ENCODE measurements at regions not wholly inside any gene's neighbourhood (a gene's known extent, or its start where the extent isn't known, plus 50 kb on each side); places are given as distances from the start of the nearest gene placed in this dataset.
"Not testable (repeated sequence)": the region's sequence is repeated elsewhere in the genome, so short reads cannot be mapped to it uniquely, and the experiment has no call there.

DNA sequence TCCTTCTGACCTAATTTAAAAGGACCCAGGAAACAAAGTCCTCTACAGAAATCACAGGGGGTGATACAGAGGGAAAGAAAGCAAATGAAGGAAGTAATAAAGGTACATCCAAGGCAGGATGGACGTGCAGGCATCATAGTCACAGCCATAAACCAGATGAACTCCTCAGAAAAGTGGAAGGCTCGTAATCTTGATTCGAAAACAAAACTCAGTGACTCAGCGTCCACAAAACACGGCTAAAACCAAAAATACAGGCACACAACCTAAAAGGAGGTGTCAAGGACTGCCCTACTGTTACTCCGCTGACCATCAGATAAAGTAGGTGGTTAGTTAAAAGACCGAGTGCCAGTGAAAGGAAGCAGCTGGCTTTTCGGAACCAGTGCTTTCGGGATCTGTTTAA, 81.5 kb downstream of the TRIM69 start:
- not testable (repeated sequence) for DNase-seq (ENCODE audit: low read depth, low spot score)

DNA sequence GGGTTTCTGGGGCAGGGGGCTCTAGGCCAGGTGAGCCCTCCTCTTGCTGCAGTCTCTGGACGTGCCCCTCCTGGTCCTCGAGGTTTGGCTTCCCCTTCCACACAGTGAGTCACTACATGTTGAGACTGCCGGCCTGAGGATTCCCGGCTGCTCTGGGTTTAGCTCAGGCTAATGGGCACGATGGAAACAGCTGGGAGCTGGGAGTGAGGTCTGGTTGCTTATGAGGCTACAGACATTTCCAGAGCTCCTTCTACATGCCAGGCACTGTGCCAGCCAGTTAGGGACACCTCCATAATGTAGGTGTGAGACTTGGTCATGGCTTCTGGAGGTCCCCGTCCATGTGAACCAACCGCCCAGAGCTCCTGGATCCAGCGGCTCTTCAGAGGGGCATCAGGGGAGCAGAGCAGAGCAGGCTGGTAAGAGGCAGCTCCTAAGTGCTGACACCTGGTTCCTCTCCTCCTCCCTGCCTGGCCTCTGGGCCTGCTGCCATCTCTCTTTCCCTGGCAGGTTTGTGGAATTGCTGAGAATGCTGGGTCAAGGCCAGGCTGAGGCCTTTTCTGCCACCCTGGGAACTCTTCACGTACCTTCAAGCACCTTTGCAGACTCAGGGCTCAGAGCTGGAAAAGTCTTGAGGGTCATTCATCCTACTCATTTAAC, 83.1 kb downstream of the TRIM69 start:
- DNase-seq (ENCODE audit: low read depth, low spot score), result not testable (repeated sequence)

DNA sequence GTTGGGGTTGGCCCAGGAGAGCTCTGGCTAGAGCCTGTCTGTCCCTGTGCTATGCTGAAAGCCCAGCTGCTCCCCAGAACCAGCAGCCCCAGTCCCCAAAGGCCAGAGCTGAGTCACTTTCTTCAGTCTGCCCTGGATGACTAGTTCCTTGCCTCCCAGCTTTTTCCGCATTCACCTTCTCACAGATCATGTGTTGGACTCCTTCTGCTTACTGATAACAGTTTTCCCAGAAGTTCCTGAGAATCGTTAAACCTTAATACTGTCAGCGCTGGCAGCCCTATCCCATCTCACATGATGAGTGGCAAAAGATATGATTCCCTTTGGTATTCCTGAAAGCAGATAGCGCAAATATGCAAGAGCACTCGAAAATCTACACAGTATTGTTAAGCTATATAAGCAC, 84.2 kb downstream of the TRIM69 start:
- DNase-seq (ENCODE audit: low read depth, low spot score), result not testable (repeated sequence)

DNA sequence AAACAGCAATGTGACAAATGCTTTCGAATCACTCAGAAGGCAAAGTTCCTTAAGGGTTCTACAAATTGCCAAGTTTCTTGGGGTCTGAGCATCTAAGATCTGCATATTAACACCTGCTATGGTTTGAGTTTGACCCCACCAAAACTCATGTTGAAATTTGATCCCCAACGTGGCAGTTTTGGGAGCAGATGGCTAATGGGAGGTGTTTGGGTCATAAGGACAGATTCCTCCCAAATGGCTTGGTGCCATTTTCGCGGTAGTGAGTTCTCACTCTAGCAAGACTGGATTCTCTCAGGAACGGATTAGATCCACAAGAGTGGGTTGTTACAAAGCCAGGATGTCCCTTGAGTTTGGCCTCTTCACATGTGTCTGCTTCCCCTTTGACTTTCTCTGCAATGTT, 84.6 kb downstream of the TRIM69 start:
- not testable (repeated sequence) for DNase-seq (ENCODE audit: low read depth, low spot score)

GRCh38 chr15:44824277-44825145, 88.2 kb downstream of the TRIM69 start:
- not testable (repeated sequence) for DNase-seq (ENCODE audit: low read depth, low spot score)

DNA sequence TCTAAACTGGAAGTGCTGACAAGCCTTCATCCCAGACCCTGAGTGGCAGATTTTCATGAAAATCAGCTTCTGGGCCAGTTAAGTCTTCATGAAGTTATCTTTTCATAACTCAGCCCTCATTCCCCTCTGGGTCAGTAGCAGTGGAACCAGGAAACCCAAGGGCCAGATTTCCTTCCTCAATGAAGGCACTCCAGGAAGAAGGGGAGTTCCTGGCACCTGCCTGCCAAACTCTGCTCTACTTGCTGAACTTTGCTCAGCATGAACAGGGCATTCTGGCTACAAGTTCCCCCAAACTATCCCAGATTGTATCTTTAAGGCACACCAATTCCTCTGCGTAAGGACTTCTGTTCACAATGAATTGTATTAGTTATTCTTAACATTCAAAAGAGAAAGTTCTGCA, 90.3 kb downstream of the TRIM69 start:
- DNase-seq (ENCODE audit: low read depth, low spot score), result not testable (repeated sequence)

- DNase-seq (ENCODE audit: low read depth, low spot score), result not testable (repeated sequence)
Observed at GRCh38 chr15:44828229-44828914, 92.0 kb downstream of the TRIM69 start.

DNA sequence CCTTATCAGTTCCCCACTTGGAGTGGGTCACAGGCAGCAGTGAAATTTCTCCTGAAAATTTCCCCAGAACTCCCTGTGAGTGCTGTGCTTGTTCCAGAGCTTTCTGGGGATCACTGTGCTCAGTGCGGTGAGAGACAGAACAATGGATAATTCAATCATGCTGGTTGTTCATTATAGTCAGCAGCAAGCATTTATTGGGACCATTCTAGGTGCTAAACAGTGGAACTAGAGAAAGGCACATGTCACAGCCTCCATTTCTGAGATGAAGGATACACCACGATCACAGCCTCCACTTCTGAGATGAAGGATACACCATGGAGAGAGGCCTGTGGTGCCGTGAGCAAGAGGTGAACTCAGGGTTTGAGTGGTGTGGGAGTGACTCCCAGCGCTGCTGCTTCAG, 92.8 kb downstream of the TRIM69 start:
- not testable (repeated sequence) for DNase-seq (ENCODE audit: low read depth, low spot score)

GRCh38 chr15:44830692-44831408, 94.5 kb downstream of the TRIM69 start:
- DNase-seq (ENCODE audit: low read depth, low spot score), result not testable (repeated sequence)

- DNase-seq (ENCODE audit: low read depth, low spot score), result not testable (repeated sequence)
Observed at GRCh38 chr15:44831409-44831741, 95.0 kb downstream of the TRIM69 start.

DNA sequence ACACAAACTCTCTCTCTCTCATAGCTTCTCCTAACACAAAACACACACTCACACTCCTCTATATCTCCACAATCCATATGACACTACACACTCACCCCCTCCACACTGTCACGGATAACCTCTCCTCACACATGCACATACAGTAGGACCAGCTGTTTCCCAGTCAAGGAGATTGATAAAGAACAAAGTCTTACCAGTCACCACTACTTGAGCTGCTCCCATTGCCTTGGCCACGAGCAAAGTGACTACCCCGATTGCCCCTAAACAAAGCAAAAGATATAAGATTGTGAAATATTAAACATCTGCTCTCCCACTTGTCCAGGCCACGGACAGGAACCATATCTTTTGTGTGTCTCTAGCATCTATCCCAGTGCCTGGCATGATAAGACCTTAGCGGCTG, 95.8 kb downstream of the TRIM69 start:
- DNase-seq (ENCODE audit: low read depth, low spot score), result not testable (repeated sequence)

DNA sequence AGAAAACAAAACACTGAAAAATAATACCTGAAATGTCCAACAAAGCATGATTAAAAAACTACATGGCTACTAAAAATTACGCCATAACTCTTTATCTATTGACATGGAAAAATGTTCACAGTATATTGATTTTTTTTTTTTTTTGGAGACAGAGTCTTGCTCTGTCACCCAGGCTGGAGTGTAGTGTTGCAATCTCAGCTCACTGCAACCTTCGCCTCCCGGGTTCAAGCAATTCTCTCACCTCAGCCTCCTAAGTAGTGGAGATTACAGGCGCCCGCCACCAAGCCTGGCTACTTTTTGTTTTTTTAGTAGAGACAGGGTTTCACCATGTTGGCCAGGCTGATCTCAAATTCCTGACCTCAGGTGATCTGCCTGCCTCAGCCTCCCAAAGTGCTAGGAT, 96.8 kb downstream of the TRIM69 start:
- DNase-seq (ENCODE audit: low read depth, low spot score), result not testable (repeated sequence)

DNA sequence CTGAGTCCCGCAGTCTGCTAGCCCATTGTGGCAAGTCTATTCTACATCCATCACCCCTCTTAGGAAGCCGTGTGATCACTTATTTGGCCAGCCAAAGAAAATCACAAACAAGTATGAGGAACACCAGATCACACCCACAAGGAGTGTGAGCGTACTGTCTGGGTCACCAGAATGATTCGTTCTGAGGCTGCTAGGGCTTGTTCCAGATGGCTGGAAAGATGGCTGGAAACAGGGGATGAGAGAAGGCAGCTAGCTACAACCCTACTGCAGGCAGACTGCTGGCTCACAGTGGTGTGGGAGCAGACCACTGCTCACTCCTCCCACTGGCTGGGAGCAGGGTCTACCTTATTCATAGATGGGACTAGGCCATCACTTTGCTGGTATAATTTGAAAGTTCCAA, 97.4 kb downstream of the TRIM69 start:
- DNase-seq (ENCODE audit: low read depth, low spot score), result not testable (repeated sequence)

GRCh38 chr15:44835082-44835481, 98.8 kb downstream of the TRIM69 start:
- DNase-seq (ENCODE audit: low read depth, low spot score), result not testable (repeated sequence)

DNA sequence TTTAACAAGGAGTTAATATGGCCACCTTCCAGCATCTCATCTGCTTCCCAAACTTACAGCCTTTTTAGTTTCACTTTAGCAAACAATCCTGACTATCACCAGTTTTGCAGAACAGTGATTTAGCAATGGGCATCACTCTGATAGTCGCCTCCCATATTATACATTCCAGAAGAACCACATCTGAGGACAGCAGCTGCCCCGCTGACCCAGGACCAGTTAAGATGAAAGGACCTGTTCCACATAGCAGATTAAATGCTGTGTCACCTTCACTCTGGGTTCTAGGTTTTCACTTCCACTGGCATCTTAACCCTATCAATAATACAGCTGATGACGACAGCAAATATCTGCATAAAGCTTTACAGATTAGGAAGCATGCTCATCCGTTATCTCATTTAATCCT, 99.8 kb downstream of the TRIM69 start:
- DNase-seq (ENCODE audit: low read depth, low spot score), result no peak

GRCh38 chr15:44838929-44839328, 102.6 kb downstream of the TRIM69 start:
- DNase-seq (ENCODE audit: low read depth, low spot score), result not testable (repeated sequence)

DNA sequence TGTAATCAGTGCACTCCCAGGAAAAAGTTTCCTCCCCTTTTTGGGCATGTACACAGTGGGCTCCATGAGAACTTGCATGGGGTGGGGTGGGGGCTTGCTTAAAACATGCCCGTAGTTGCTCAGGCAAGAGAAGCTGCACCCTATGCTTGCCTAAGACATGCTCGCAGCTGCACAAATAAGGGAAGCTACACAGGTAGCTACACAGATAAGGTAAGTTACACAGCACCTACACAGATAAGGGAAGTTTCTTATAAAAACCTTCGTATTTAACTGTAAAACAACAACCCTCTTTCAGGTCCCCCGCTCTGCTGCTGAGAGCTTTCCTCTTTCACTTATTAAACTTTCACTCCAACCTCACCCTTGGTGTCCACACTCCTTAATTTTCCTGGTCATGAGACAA, 105.4 kb downstream of the TRIM69 start:
- DNase-seq (ENCODE audit: low read depth, low spot score), result not testable (repeated sequence)

DNA sequence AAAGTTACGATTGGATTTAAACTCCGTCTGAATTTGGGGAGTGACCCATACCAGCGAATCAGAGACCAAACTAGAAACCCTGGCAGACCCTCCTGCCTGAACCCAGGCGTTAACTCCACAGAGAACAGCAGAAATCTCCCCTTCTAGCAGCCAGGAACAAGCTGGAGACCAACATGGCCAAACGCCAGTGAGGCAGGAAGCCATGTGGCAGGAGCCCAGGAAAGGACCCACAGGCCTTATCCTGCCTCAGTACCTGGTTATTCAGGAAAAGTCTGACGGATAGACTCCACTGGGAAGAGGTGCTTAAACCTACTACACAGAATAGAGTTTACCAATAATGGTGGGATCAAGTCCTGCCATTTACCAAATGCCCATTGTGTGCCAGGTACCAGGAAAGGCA, 106.6 kb downstream of the TRIM69 start:
- not testable (repeated sequence) for DNase-seq (ENCODE audit: low read depth, low spot score)

DNA sequence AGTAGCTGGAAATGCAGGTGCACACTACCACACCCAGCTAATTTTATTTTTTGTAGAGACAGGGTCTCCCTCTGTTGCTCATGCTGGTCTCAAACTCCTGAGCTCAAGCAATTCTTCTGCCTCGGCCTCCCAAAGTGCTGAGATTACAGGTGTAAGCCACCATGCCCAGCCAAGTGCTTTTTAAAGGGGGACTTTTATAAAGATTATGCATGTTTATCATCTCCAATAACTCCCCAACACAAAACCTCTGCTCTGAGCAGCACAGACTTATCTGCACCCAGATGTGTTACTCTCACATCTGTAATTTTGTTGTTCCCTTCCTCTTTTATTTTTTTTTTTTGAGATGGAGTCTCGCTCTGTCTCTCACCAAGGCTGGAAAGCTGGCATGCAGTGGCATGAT, 108.6 kb downstream of the TRIM69 start:
- DNase-seq (ENCODE audit: low read depth, low spot score), result not testable (repeated sequence)

- DNase-seq (ENCODE audit: low read depth, low spot score), result not testable (repeated sequence)
Observed at GRCh38 chr15:44846156-44846555, 109.8 kb downstream of the TRIM69 start.

GRCh38 chr15:44847555-44847954, 108.9 kb upstream of the TERB2 start:
- not testable (repeated sequence) for DNase-seq (ENCODE audit: low read depth, low spot score)

- not testable (repeated sequence) for DNase-seq (ENCODE audit: low read depth, low spot score)
Observed at GRCh38 chr15:44848859-44849258, 107.6 kb upstream of the TERB2 start.

Measured in activated CD4-positive, CD25-positive, alpha-beta regulatory T cell treated with anti-CD3 and anti-CD28 coated beads, Interleukin-2, amount 50 U/mL, for 16 hours (primary cell).